Activated CD8-positive, alpha-beta memory T cell treated with anti-CD3 and anti-CD28 coated beads, Interleukin-2, amount 50 U/mL, for 48 hours (primary cell): ENCODE measurements at regions not wholly inside any gene's neighbourhood (a gene's known extent, or its start where the extent isn't known, plus 50 kb on each side); places are given as distances from the start of the nearest gene placed in this dataset.
"Not testable (repeated sequence)": the region's sequence is repeated elsewhere in the genome, so short reads cannot be mapped to it uniquely, and the experiment has no call there.

Source experiments
- DNase-seq: peaks from one replicate; pipeline ENCODE4 v3.0.0-alpha.2; 2020

GRCh38 chr6:14781772-14782525 is 463.9 kb upstream of the JARID2 start:
- DNase-seq, result no peak

GRCh38 chr6:14782921-14783464 is 462.9 kb upstream of the JARID2 start:
- DNase-seq, result not testable (repeated sequence)

GRCh38 chr6:14783594-14783993 is 462.3 kb upstream of the JARID2 start:
- DNase-seq, result no peak

- no peak for DNase-seq
Measured at GRCh38 chr6:14784596-14785492, 461.0 kb upstream of the JARID2 start.

- DNase-seq, result no peak
Measured at GRCh38 chr6:14785493-14785790, 460.4 kb upstream of the JARID2 start.

GRCh38 chr6:14786008-14786407 is 459.9 kb upstream of the JARID2 start:
- no peak for DNase-seq

GRCh38 chr6:14786455-14786854 is 459.4 kb upstream of the JARID2 start:
- DNase-seq, result no peak

GRCh38 chr6:14787250-14787649 is 458.6 kb upstream of the JARID2 start:
- no peak for DNase-seq

- DNase-seq, result no peak
Measured at GRCh38 chr6:14787677-14788076, 458.2 kb upstream of the JARID2 start.

- no peak for DNase-seq
Measured at GRCh38 chr6:14789996-14790395, 455.9 kb upstream of the JARID2 start.

- DNase-seq, result no peak
Measured at GRCh38 chr6:14790976-14791375, 454.9 kb upstream of the JARID2 start.

- DNase-seq, result no peak
Measured at GRCh38 chr6:14791526-14791925, 454.3 kb upstream of the JARID2 start.

GRCh38 chr6:14792118-14792955 is 453.5 kb upstream of the JARID2 start:
- DNase-seq, result no peak

GRCh38 chr6:14795451-14795850 is 450.4 kb upstream of the JARID2 start:
- no peak for DNase-seq

- no peak for DNase-seq
Measured at GRCh38 chr6:14796974-14797762, 448.7 kb upstream of the JARID2 start.

GRCh38 chr6:14797875-14798593 is 447.8 kb upstream of the JARID2 start:
- DNase-seq, result no peak

GRCh38 chr6:14798594-14798982 is 447.3 kb upstream of the JARID2 start:
- no peak for DNase-seq

GRCh38 chr6:14798996-14799588 is 446.8 kb upstream of the JARID2 start:
- DNase-seq, result no peak

- no peak for DNase-seq
Measured at GRCh38 chr6:14799928-14800327, 445.9 kb upstream of the JARID2 start.

GRCh38 chr6:14802514-14803160 is 443.2 kb upstream of the JARID2 start:
- DNase-seq, result no peak
